HG03565 (cell line): ENCODE measurements at regions not wholly inside any gene's neighbourhood (a gene's known extent, or its start where the extent isn't known, plus 50 kb on each side); places are given as distances from the start of the nearest gene placed in this dataset.
"Not testable (repeated sequence)": the region's sequence is repeated elsewhere in the genome, so short reads cannot be mapped to it uniquely, and the experiment has no call there.

ENCODE experiments used
- ATAC-seq: cut with Tn5 transposase; IDR thresholded peaks from one replicate; pipeline ENCODE4 v1.9.1; 2021; ENCODE audit warnings: mild to moderate bottlenecking, moderate library complexity; ENCODE audit not compliant: unreplicated experiment

DNA sequence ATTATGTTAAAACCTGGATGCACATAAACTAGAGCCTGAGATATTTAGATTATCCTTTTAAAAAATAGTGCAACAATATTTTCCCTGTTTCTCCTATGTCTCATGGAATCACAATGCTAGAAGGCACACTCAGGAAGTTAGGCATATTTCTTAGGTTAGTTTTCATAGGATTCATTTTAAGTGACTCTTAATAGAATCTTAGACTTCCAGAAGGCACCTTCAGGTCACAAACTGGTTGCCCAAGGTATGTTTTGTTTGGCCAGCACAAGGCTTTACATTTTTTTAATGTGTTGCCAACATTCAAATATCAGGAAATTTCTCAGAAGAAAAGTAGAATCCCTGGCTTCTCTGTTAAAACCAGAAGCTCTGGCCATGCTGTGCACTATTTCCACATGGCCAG lies 129.3 kb downstream of the LNPK start:
- no peak for ATAC-seq

GRCh38 chr2:175872005-175872348 lies 130.1 kb downstream of the LNPK start:
- ATAC-seq, result no peak

- ATAC-seq, result no peak
Measured at GRCh38 chr2:175871331-175872004, 130.6 kb downstream of the LNPK start.

DNA sequence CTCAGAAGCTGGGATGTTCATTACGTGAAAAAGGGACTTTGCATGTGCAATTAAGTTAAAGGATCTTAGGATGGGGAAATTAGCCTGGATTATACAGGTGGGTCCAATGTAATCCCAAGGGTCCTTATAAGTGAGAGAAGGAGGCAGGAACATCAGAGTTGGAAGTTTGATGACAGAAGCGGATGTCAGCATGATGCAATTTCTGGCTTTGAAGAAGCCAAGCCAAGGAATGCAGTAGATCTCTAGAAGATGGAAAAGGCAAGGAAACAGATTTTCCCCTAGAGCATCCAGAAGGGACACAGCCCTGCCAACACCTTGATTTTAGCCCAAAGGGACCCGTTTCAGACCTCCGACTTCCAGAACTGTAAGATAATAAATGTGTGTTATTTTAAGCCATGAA lies 136.4 kb downstream of the LNPK start:
- no peak for ATAC-seq

DNA sequence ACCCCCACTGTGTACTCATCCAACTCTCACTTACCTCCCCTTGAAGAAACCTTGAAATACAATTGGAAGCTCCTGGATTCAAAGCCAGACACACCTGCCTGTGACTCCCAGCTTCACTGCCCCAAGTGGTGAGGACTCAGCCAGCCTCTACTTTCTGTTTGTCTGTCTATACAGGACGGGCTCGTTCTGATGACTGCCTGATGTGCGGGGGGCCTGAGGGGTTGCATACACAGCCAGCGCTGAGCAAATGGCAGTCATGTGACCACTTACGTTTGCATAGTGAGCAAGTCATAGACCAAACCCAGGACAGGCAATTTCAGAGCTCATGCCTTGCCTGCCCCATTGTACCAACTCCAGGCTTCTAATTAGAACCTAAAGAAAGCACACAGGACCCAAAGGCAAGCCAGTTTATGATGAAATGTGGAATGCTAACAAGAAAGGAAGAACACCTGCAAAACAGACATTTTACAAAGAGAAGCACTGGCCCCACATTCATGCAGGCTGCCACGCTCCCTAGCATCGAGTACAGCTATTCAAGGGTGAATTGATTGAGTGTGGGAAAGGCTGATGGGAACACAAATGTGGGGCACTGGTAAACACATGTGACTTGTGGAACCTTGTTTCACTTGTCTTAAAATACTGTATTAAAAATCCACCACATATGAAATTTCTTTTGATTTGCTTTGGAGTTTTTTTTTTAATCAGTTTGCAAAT lies 137.8 kb downstream of the LNPK start:
- ATAC-seq, result no peak

- no peak for ATAC-seq
Measured at GRCh38 chr2:175861958-175862357, 140.1 kb downstream of the LNPK start.

DNA sequence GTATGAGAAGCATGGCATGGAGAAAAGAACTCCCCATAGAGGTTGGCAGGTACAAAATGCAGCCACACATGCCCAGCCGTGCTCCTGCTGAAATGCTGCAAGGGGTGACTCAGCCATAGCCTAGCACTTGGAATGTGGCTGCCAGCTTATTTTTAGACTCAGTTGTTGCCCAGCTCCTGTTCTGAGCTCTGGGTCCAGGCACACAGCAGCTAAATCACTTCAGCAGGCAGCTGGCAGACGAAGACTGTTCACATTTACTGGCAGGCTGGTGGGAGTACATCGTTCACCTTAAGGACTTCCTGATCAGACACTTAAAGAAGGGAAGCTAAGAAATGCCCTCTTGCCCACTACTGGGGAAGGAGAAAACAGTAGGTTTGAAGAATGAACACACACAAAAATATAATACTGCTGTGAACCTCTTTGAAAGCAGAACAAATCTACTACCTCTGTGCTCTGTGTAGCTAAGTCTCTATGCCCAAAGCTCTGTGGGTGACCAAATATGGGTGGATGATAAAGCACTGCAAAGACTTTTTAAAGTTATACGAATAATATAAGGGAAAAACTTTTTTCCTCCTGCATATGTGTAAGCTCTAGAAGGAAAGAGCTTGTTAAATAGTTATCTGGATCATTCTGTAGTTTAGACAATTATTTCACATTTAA lies 146.1 kb downstream of the LNPK start:
- no peak for ATAC-seq

DNA sequence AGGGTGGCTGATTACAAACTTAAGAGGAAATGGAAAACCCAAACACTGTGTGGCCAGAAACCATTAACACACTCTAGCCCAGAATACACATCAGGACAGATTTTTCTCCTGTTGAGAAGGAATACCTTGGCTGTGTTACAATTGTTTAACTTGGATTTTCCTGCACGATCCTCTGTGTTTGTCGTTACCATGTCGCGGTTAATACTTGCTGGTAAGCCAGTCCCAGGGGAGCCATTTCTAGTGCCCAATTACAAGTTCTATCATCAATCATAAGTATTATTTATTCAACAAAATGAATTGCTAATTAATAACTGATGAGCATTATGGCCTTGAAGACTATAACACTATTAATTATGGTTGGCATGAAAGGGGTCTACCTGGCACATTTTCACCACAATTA lies 146.8 kb downstream of the LNPK start:
- ATAC-seq, result no peak

- ATAC-seq, result no peak
Measured at GRCh38 chr2:175854665-175855064, 147.4 kb downstream of the LNPK start.

- ATAC-seq, result no peak
Measured at GRCh38 chr2:175854129-175854528, 147.9 kb downstream of the LNPK start.

DNA sequence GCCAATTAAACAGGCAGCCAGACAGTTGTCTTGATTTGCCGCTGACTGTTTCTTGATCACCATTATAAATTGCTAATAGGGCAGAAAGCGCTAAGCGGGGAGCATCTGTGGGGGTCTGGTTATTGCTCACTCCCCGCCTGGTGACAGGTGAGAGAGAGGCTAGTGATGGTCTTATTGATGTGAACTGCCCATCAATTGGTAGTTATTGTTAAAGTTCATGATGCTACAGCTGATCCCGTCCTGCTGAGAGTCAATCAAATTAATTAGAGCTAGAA lies 148.5 kb downstream of the LNPK start:
- no peak for ATAC-seq

DNA sequence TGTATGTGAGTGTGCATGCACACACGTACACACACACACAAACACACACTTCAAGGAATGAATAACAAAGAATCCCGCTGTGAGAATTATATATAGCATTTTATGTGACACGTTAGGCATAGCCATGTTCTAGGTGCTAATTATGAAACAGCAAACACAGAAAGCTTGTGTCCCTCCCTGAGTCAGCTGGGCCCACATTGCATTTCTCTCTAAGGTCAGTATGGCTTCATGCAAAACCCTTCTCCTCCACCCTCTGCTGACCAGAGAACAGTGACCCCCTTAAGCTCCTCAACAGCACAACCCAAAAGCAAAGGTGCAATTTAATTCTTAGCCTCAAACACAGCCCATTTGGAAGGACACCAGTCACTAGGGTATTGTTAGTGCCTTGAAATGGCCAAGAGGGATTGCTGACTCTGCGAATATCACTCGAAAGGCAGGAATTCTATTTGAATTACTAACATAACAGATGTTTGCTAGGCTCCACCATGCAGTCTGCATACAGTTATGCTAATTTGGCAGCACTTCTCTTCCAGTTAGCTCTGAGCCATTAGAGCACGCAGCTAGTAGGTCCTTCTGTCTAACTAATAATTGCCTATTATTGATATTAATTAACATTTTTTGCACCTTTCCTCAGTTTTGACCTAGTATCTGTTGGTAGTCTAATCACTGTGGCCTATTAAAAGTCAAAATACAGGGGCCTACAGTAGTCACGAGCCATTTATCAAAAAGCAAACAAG lies 149.0 kb downstream of the LNPK start:
- ATAC-seq, result no peak

DNA sequence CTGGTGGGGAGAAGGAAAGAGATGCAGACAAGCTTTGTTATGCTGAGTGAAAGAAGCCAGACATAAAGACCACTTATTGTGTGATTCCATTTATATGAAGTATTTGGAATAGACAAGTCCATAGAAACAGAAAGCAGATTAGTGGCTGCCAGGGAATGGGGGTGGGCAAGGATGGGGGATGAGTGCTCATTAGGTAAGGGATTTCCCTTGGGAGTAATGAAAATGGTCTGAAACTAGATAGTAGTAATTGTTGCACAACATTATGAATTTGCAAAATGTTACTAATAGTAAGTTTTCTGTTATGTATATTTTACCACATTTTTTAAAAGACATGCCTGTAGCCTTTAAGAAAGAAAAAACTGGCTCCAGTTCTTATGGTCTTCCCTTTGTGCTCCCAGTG lies 154.9 kb downstream of the LNPK start:
- no peak for ATAC-seq

GRCh38 chr2:175844169-175844568 lies 157.9 kb downstream of the LNPK start:
- ATAC-seq, result no peak

GRCh38 chr2:175843625-175844024 lies 158.4 kb downstream of the LNPK start:
- no peak for ATAC-seq

DNA sequence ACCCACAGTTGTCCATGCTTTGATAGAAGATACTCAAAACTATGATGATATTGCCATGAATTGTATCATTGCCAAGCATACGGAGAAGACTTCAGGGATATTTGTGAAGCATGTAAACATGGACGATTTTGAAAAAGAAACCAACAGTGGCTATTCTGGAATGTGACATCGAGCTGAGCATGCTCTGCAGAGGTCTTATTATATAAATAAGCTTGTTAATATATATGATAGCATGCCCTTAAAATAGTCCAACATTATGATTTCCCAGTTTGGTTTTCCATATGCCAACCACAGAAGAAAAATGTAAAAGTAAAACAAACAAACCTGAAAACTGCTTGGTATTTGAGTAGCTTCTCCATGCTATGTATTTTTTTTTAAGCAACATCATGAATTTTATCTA lies 159.1 kb downstream of the LNPK start:
- ATAC-seq, result no peak

DNA sequence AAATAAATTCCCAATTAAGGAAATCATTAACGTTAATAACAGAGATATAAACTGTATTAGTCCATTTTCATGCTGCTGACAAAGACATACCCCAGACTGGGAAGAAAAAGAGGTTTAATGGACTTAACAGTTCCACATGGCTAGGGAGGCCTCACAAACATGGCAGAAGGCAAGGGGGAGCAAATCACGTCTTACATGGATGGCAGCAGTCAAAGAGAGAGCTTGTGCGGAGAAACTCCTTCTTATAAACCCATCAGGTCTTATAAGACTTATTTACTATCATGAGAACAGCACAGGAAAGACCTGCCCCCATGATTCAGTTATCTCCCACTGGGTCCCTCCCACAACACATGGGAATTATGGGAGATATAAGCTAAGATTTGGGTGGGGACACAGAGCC lies 161.3 kb downstream of the LNPK start:
- ATAC-seq, result not testable (repeated sequence)

- ATAC-seq, result no peak
Measured at GRCh38 chr2:175840256-175840655, 161.8 kb downstream of the LNPK start.

- no peak for ATAC-seq
Measured at GRCh38 chr2:175838979-175839378, 163.1 kb downstream of the LNPK start.

DNA sequence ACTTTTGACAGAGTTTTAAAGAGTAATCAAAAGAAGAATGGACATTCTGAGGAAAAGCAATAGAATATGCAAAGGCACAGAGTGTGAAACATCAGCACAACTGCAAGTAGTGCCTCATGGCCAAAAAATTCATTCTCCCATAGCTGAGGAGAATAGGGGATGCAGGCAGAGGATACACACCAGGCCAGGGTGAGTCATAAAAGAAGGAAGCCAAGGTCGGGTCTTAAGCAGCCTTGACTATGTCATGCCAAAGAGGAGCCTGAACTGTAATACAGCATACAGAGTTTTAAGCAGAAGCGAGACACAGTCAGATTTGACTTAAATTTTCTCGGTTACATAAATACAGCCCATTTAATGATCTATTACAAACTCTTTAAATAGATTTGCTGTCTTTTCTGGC lies 165.0 kb downstream of the LNPK start:
- ATAC-seq, result no peak

DNA sequence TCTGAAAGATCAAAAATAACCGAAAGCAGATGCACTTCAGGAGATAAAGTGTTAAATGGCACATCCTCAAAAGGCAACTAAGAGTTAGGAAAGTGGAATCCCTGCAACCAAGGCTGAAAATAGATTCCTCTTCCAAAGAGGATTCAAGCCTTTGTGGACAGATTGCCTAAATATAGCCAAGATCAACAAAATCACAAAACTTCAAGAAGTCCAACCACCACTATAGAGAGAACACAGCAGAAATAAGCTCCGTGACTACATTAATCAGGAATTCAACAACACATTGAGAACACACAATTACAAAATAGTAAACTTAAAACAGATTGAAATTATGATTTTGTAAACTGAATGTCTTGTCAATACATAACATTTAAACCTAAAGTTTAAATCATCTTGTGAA lies 165.7 kb downstream of the LNPK start:
- no peak for ATAC-seq

- ATAC-seq, result no peak
Measured at GRCh38 chr2:175834477-175834876, 167.6 kb downstream of the LNPK start.
